T-helper 1 cell treated with Interleukin-12 subunit alpha and Interleukin-12 subunit beta and Interleukin-4 antibody, amounts not matched to agents 30 ng/mL and 1 ng/mL, for 36 hours (primary cell): ENCODE measurements at regions not wholly inside any gene's neighbourhood (a gene's known extent, or its start where the extent isn't known, plus 50 kb on each side); places are given as distances from the start of the nearest gene placed in this dataset.

Experiments
- intact Hi-C: fragments of 100-400 bp; cut with micrococcal nuclease; formaldehyde crosslinking; loops from one replicate; pipeline ENCODE4 v1.15.1; 2024

- intact Hi-C loops = no loop called here
These were observed 545.8 kb upstream of the ADAMTS9 start for GRCh38 chr3:65233561-65233960.

- intact Hi-C loops = no loop called here
These were observed 543.7 kb upstream of the ADAMTS9 start for GRCh38 chr3:65231544-65231943.

- intact Hi-C loops = no loop called here
These were observed 542.7 kb upstream of the ADAMTS9 start for GRCh38 chr3:65230261-65231139.

GRCh38 chr3:65226287-65226686, 538.5 kb upstream of the ADAMTS9 start:
- intact Hi-C loops = no loop called here

GRCh38 chr3:65210026-65210814, 522.4 kb upstream of the ADAMTS9 start:
- intact Hi-C loops = no loop called here

- intact Hi-C loops = loop anchor here (1.0 kb wide), 1 partner anchor 27 kb away; no protein-coding TSS in a partner anchor
These were observed 514.6 kb upstream of the ADAMTS9 start for GRCh38 chr3:65202395-65202794.

GRCh38 chr3:65201926-65202325, 514.1 kb upstream of the ADAMTS9 start:
- intact Hi-C loops = loop anchor here (1.0 kb wide), 1 partner anchor 27 kb away; no protein-coding TSS in a partner anchor

- intact Hi-C loops = no loop called here
These were observed 512.6 kb upstream of the ADAMTS9 start for GRCh38 chr3:65200310-65200970.

GRCh38 chr3:65196663-65197062, 508.9 kb upstream of the ADAMTS9 start:
- intact Hi-C loops = no loop called here

- intact Hi-C loops = no loop called here
These were observed 507.6 kb upstream of the ADAMTS9 start for GRCh38 chr3:65195211-65196006.

- intact Hi-C loops = no loop called here
These were observed 506.9 kb upstream of the ADAMTS9 start for GRCh38 chr3:65194744-65195143.

- intact Hi-C loops = no loop called here
These were observed 506.4 kb upstream of the ADAMTS9 start for GRCh38 chr3:65194047-65194714.

- intact Hi-C loops = no loop called here
These were observed 505.7 kb upstream of the ADAMTS9 start for GRCh38 chr3:65193531-65193930.

GRCh38 chr3:65190111-65190510, 502.3 kb upstream of the ADAMTS9 start:
- intact Hi-C loops = no loop called here

GRCh38 chr3:65186268-65186667, 498.5 kb upstream of the ADAMTS9 start:
- intact Hi-C loops = no loop called here

GRCh38 chr3:65182682-65183081, 494.9 kb upstream of the ADAMTS9 start:
- intact Hi-C loops = no loop called here

GRCh38 chr3:65182085-65182484, 494.3 kb upstream of the ADAMTS9 start:
- intact Hi-C loops = no loop called here

- intact Hi-C loops = no loop called here
These were observed 493.6 kb upstream of the ADAMTS9 start for GRCh38 chr3:65181391-65181871.

GRCh38 chr3:65178703-65179102, 490.9 kb upstream of the ADAMTS9 start:
- intact Hi-C loops = no loop called here

- intact Hi-C loops = no loop called here
These were observed 490.2 kb upstream of the ADAMTS9 start for GRCh38 chr3:65177960-65178376.
